H1 (cell line): ENCODE measurements at regions not wholly inside any gene's neighbourhood (a gene's known extent, or its start where the extent isn't known, plus 50 kb on each side); places are given as distances from the start of the nearest gene placed in this dataset.

Experiments
- RBBP5 ChIP-seq: IDR thresholded peaks from 2 replicates; pipeline ENCODE4 v1.7.1; 2012; ENCODE audit warnings: low read depth, mild to moderate bottlenecking, inconsistent platforms, low read length, moderate library complexity, borderline replicate concordance
- SUZ12 ChIP-seq: fragments of 200-600 bp; sonication (generic); IDR thresholded peaks from 2 replicates; pipeline ENCODE4 v1.6.1; 2012; ENCODE audit warnings: mild to moderate bottlenecking, inconsistent platforms, low read length, moderate library complexity, mixed read lengths

DNA sequence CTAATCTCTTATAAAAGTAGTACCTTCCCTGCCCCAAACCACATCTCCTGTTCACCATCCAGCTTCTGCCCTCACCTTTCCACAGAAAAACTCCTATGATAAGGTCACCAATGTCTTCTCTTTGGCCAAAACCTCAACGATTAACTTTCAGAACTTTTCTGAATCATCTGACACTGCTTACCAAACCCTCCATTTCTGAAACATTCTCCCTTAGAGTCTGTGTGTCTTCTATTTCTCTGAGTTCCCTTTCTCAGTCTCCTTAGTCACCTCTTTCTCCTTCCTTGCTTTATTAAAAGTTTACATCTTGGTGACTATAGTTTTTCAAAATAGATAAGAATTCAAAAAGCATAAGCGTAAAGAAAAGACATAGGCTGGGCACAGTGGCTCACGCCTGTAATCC is 51.3 kb upstream of the SP3 start (continued):
- no peak for TF ChIP-seq SUZ12
- TF ChIP-seq RBBP5: no peak
